Lung (tissue), 11 donors: ENCODE measurements at regions not wholly inside any gene's neighbourhood (a gene's known extent, or its start where the extent isn't known, plus 50 kb on each side); places are given as distances from the start of the nearest gene placed in this dataset.

Experiments used
- ATAC-seq: fragments of 200-7000 bp; cut with Tn5 transposase; one replicate; pipeline ENCODE4 v1.9.1; 2020; ENCODE audit warnings: moderate number of reproducible peaks; ENCODE audit not compliant: insufficient read depth, low FRiP score
- DNase-seq, 3 donors: peaks; one replicate each; pipeline ENCODE4 v3.0.0-alpha.2; 2013 to 2017
- H3K27ac ChIP-seq, 2 donors: one replicate each; pipeline ENCODE4 v1.5.1; 2013; ENCODE audit warnings: mild to moderate bottlenecking in 2 of 2, moderate library complexity in 2 of 2, control low read depth in 1 of 2, inconsistent platforms in 1 of 2, low read depth in 1 of 2, low read length in 1 of 2
- H3K27me3 ChIP-seq, 3 donors: one replicate each; pipeline ENCODE4 v1.5.1; 2013; ENCODE audit warnings: low read length in 2 of 3; ENCODE audit not compliant: control insufficient read depth in 3 of 3, insufficient read depth in 3 of 3
- H3K36me3 ChIP-seq, 4 donors: one replicate each; pipeline ENCODE4 v1.5.1; 2013; ENCODE audit warnings: low read length in 4 of 4, mild to moderate bottlenecking in 1 of 4, moderate library complexity in 1 of 4; ENCODE audit not compliant: control insufficient read depth in 4 of 4, insufficient read depth in 4 of 4
- H3K4me1 ChIP-seq, 5 donors: one replicate each; pipeline ENCODE4 v1.5.1; 2013; ENCODE audit warnings: low read length in 5 of 5, mild to moderate bottlenecking in 2 of 5, moderate library complexity in 1 of 5; ENCODE audit not compliant: control insufficient read depth in 5 of 5, insufficient read depth in 5 of 5
- H3K4me3 ChIP-seq: one replicate; pipeline ENCODE4 v1.5.1; 2013; ENCODE audit warnings: mild to moderate bottlenecking, control low read depth, moderate library complexity
- H3K9ac ChIP-seq, 2 donors: one replicate each; pipeline ENCODE4 v1.5.1; 2013; ENCODE audit warnings: low read length in 2 of 2, control low read depth in 1 of 2; ENCODE audit not compliant: insufficient read depth in 1 of 2
- H3K9me3 ChIP-seq, 4 donors: one replicate each; pipeline ENCODE4 v1.5.1; 2013; ENCODE audit warnings: low read length in 3 of 4, mild to moderate bottlenecking in 1 of 4, moderate library complexity in 1 of 4; ENCODE audit not compliant: control insufficient read depth in 4 of 4, insufficient read depth in 3 of 4
- CTCF ChIP-seq: IDR thresholded peaks from 2 replicates; pipeline ENCODE4 v1.5.1; 2012; ENCODE audit warnings: mild to moderate bottlenecking; ENCODE audit errors: control extremely low read depth, extremely low read depth
- WGBS, 2 donors: extraction: QIAGEN DNeasy Blood & Tissue Kit; methylation state at CpG; one replicate each; pipeline ENCODE4 v1.1.7; 2013; 5-methylcytosine and 5-hydroxymethylcytosine counted together
- donor health status: control.
- donor health status: control.
- donor health status: Bipolar disorder and iron deficiency.
- donor health status: healthy.
- donor health status: DM: yes; HTN: yes; CAD: no.

GRCh38 chr6:6414931-6415330, 94.5 kb upstream of the F13A1 start:
- H3K27ac ChIP-seq: no peak overlapping the region
- 39 to 71% methylated on average over 5 of the region's 5 CpGs for WGBS, 2 donors
- ATAC-seq (no peak), DNase-seq (no peak)
- no peaks in the 10 kb centered on the region for H3K9me3 ChIP-seq
- no peak overlapping the region for H3K9ac ChIP-seq
- H3K4me3 ChIP-seq: no peak overlapping the region
- no peaks in the 10 kb centered on the region for H3K36me3 ChIP-seq
- no peaks in the 10 kb centered on the region for H3K27me3 ChIP-seq
- peaks cover 0 to 6% (median 0%) of the 10 kb centered on the region in 5 donors for H3K4me1 ChIP-seq
- TF ChIP-seq CTCF: no peak

GRCh38 chr6:6417475-6417874, 97.0 kb upstream of the F13A1 start:
- Histone ChIP-seq H3K4me1 (peaks cover 0 to 6% (median 0%) of the 10 kb centered on the region in 5 donors), H3K9ac (no peak overlapping the region), H3K36me3 (no peaks in the 10 kb centered on the region), H3K9me3 (no peaks in the 10 kb centered on the region), H3K27ac (no peak overlapping the region), H3K27me3 (no peaks in the 10 kb centered on the region), H3K4me3 (no peak overlapping the region)
- DNase-seq (peak in 1 of 3 donors; percentile 15), ATAC-seq (no peak)
- 74 to 92% methylated on average over 7 of the region's 7 CpGs for WGBS, 2 donors
- TF ChIP-seq CTCF: no peak

GRCh38 chr6:6418421-6418820, 98.0 kb upstream of the F13A1 start:
- no peaks in the 10 kb centered on the region for H3K36me3 ChIP-seq
- H3K4me3 ChIP-seq: no peak overlapping the region
- no peak overlapping the region for H3K27ac ChIP-seq
- no peak overlapping the region for H3K9ac ChIP-seq
- H3K4me1 ChIP-seq: peaks cover 0 to 6% (median 0%) of the 10 kb centered on the region in 5 donors
- no peak for TF ChIP-seq CTCF
- no peaks in the 10 kb centered on the region for H3K27me3 ChIP-seq
- WGBS, 2 donors: 78 to 80% methylated on average over 3 of the region's 3 CpGs
- no peak for DNase-seq
- H3K9me3 ChIP-seq: peaks cover 0 to 2% (median under 1%) of the 10 kb centered on the region in 4 donors
- no peak for ATAC-seq

- Histone ChIP-seq H3K27ac (no peak overlapping the region), H3K4me1 (peaks cover 0 to 6% (median 0%) of the 10 kb centered on the region in 5 donors), H3K9me3 (peaks cover 0 to 4% (median 3%) of the 10 kb centered on the region in 4 donors), H3K4me3 (no peak overlapping the region), H3K9ac (no peak overlapping the region), H3K27me3 (no peaks in the 10 kb centered on the region), H3K36me3 (no peaks in the 10 kb centered on the region)
- TF ChIP-seq CTCF: no peak
- 82 to 85% methylated on average over 1 of the region's 1 CpG for WGBS, 2 donors
- ATAC-seq (no peak), DNase-seq (no peak)
Observed at GRCh38 chr6:6420107-6420506, 99.6 kb upstream of the F13A1 start.
